SIG-M5 treated with dmso at 0.1 percent for 504 hours (cell line): ENCODE measurements at regions not wholly inside any gene's neighbourhood (a gene's known extent, or its start where the extent isn't known, plus 50 kb on each side); places are given as distances from the start of the nearest gene placed in this dataset.
"Not testable (repeated sequence)": the region's sequence is repeated elsewhere in the genome, so short reads cannot be mapped to it uniquely, and the experiment has no call there.

Experiments used
- DNase-seq: peaks from one replicate; lab custom pipeline; 2025; ENCODE audit not compliant: unreplicated experiment; lab: John Stamatoyannopoulos, UW

- not testable (repeated sequence) for DNase-seq
Observed at GRCh38 chr9:109663978-109664377, 116.0 kb upstream of the PALM2AKAP2 start.

- DNase-seq: not testable (repeated sequence)
Observed at GRCh38 chr9:109665736-109666135, 114.3 kb upstream of the PALM2AKAP2 start.

- no peak for DNase-seq
Observed at GRCh38 chr9:109681301-109681700, 98.7 kb upstream of the PALM2AKAP2 start.

- DNase-seq: no peak
Observed at GRCh38 chr9:109682227-109682626, 97.8 kb upstream of the PALM2AKAP2 start.

GRCh38 chr9:109683521-109683920, 96.5 kb upstream of the PALM2AKAP2 start:
- DNase-seq: no peak

GRCh38 chr9:109689701-109690100, 90.3 kb upstream of the PALM2AKAP2 start:
- no peak for DNase-seq

- no peak for DNase-seq
Observed at GRCh38 chr9:109699019-109699418, 81.0 kb upstream of the PALM2AKAP2 start.

GRCh38 chr9:109704546-109704945, 75.5 kb upstream of the PALM2AKAP2 start:
- no peak for DNase-seq

- no peak for DNase-seq
Observed at GRCh38 chr9:109705515-109705914, 74.5 kb upstream of the PALM2AKAP2 start.

- DNase-seq: no peak
Observed at GRCh38 chr9:109707355-109707754, 72.6 kb upstream of the PALM2AKAP2 start.

- no peak for DNase-seq
Observed at GRCh38 chr9:109708451-109708945, 71.5 kb upstream of the PALM2AKAP2 start.

GRCh38 chr9:109709866-109710265, 70.1 kb upstream of the PALM2AKAP2 start:
- no peak for DNase-seq

GRCh38 chr9:109710830-109711229, 69.2 kb upstream of the PALM2AKAP2 start:
- DNase-seq: no peak

GRCh38 chr9:109715344-109715743, 64.7 kb upstream of the PALM2AKAP2 start:
- DNase-seq: no peak

GRCh38 chr9:109716631-109717030, 63.4 kb upstream of the PALM2AKAP2 start:
- DNase-seq: no peak

- DNase-seq: peak; percentile 8
Observed at GRCh38 chr9:109717342-109717741, 62.7 kb upstream of the PALM2AKAP2 start.

GRCh38 chr9:109718861-109719260, 61.1 kb upstream of the PALM2AKAP2 start:
- DNase-seq: no peak

GRCh38 chr9:109721001-109721400, 59.0 kb upstream of the PALM2AKAP2 start:
- DNase-seq: no peak

GRCh38 chr9:109722007-109722406, 58.0 kb upstream of the PALM2AKAP2 start:
- DNase-seq: no peak

- DNase-seq: no peak
Observed at GRCh38 chr9:109723781-109724180, 56.2 kb upstream of the PALM2AKAP2 start.

- DNase-seq: no peak
Observed at GRCh38 chr9:109725460-109725859, 54.5 kb upstream of the PALM2AKAP2 start.

GRCh38 chr9:109726119-109726518, 53.9 kb upstream of the PALM2AKAP2 start:
- no peak for DNase-seq

GRCh38 chr9:109728686-109729300, 51.2 kb upstream of the PALM2AKAP2 start:
- no peak for DNase-seq
